Fibroblast of lung (primary cell): ENCODE measurements at regions not wholly inside any gene's neighbourhood (a gene's known extent, or its start where the extent isn't known, plus 50 kb on each side); places are given as distances from the start of the nearest gene placed in this dataset.

Experiments
- DNase-seq, 2 donors: peaks; one replicate each; pipeline versions ENCODE4 v3.0.0 to v3.0.0-alpha.2; 2010; ENCODE audit warnings: low read depth in 2 of 2
- H2AFZ ChIP-seq: 2 replicates; pipeline ENCODE4 v1.5.1; 2012; ENCODE audit warnings: low read length, control low read depth, inconsistent platforms
- H3K27ac ChIP-seq: 2 replicates; pipeline ENCODE4 v1.5.1; 2011; ENCODE audit warnings: low read length, control low read depth; ENCODE audit not compliant: insufficient read depth
- H3K27me3 ChIP-seq: 2 replicates; pipeline ENCODE4 v1.5.1; 2011; ENCODE audit warnings: mild to moderate bottlenecking, low read length; ENCODE audit not compliant: control insufficient read depth, insufficient read depth
- H3K36me3 ChIP-seq: 2 replicates; pipeline ENCODE4 v1.5.1; 2011; ENCODE audit warnings: low read length; ENCODE audit not compliant: control insufficient read depth, insufficient read depth
- H3K4me1 ChIP-seq: 2 replicates; pipeline ENCODE4 v1.5.1; 2011; ENCODE audit warnings: low read length; ENCODE audit not compliant: control insufficient read depth, insufficient read depth; ENCODE audit errors: extremely low read depth
- H3K4me2 ChIP-seq: 2 replicates; pipeline ENCODE4 v1.5.1; 2011; ENCODE audit warnings: low read length, control low read depth; ENCODE audit not compliant: insufficient read depth; ENCODE audit errors: extremely low read depth
- H3K4me3 ChIP-seq, 4 experiments: fragments of 200-600 bp in 1 of 4; sonication (generic) in 1 of 4; replicated peaks in 1 of 4; 2 replicates each; pipeline ENCODE4 v1.5.1; 2011 to 2016; ENCODE audit warnings: low read length in 4 of 4, low read depth in 3 of 4, mild to moderate bottlenecking in 3 of 4, control low read depth in 2 of 4, inconsistent platforms in 1 of 4, mixed read lengths in 1 of 4; ENCODE audit not compliant: insufficient read depth in 1 of 4; ENCODE audit errors: control extremely low read depth in 1 of 4
- H3K79me2 ChIP-seq: 2 replicates; pipeline ENCODE4 v1.5.1; 2012; ENCODE audit warnings: mild to moderate bottlenecking, low read length, inconsistent platforms; ENCODE audit not compliant: control insufficient read depth, insufficient read depth
- H3K9ac ChIP-seq: 2 replicates; pipeline ENCODE4 v1.5.1; 2011; ENCODE audit warnings: mild to moderate bottlenecking, low read length, control low read depth; ENCODE audit not compliant: insufficient read depth
- H3K9me3 ChIP-seq: 2 replicates; pipeline ENCODE4 v1.5.1; 2012; ENCODE audit warnings: low read depth, low read length; ENCODE audit not compliant: control insufficient read depth, insufficient read depth
- H4K20me1 ChIP-seq: 2 replicates; pipeline ENCODE4 v1.5.1; 2011; ENCODE audit warnings: low read length; ENCODE audit not compliant: control insufficient read depth, insufficient read depth; ENCODE audit errors: extremely low read depth
- CTCF ChIP-seq, 2 donors: IDR thresholded peaks in 1 of 2; conservative IDR thresholded peaks in 1 of 2; 1 replicate in 1 of 2; 2 replicates in 1 of 2; pipeline ENCODE4 v1.5.1; 2011 to 2012; ENCODE audit warnings: low read length in 2 of 2, control low read depth in 1 of 2, inconsistent platforms in 1 of 2, low read depth in 1 of 2, mild to moderate bottlenecking in 1 of 2
- EZH2 ChIP-seq: IDR thresholded peaks from 2 replicates; pipeline ENCODE4 v1.5.1; 2012; ENCODE audit warnings: low read length, control low read depth, mild to moderate bottlenecking; ENCODE audit errors: missing control alignments

- no peak for TF ChIP-seq CTCF (conservative IDR thresholded peaks at IDR 0.05 in 1 of 2, IDR thresholded peaks at IDR 0.05 in 1 of 2; ENCODE audit: low read depth in 1 of 2, low read length in 2 of 2)
- TF ChIP-seq EZH2 = no peak
- DNase-seq = no peak
- Histone ChIP-seq H3K4me1 (no peaks in the 10 kb centered on the region), H3K27me3 (no peaks in the 10 kb centered on the region), H3K4me2 (no peak overlapping the region), H3K79me2 (no peaks in the 10 kb centered on the region), H4K20me1 (no peaks in the 10 kb centered on the region), H2AFZ (no peak overlapping the region), H3K9me3 (no peaks in the 10 kb centered on the region), H3K9ac (no peak overlapping the region), H3K4me3 (no peak overlapping the region), H3K36me3 (no peaks in the 10 kb centered on the region), H3K27ac (no peak overlapping the region)
These were observed 348.5 kb upstream of the ADAMTS5 start for GRCh38 chr21:27315373-27315772.

GRCh38 chr21:27314131-27314530 lies 347.2 kb upstream of the ADAMTS5 start:
- no peak overlapping the region for H3K4me2 ChIP-seq
- H3K27ac ChIP-seq = no peak overlapping the region
- H2AFZ ChIP-seq = no peak overlapping the region
- H3K9me3 ChIP-seq = no peaks in the 10 kb centered on the region
- no peaks in the 10 kb centered on the region for H3K79me2 ChIP-seq
- DNase-seq = peak; percentile 7 to 32
- no peak overlapping the region for H3K4me3 ChIP-seq
- no peak overlapping the region for H3K9ac ChIP-seq
- no peaks in the 10 kb centered on the region for H3K4me1 ChIP-seq
- H4K20me1 ChIP-seq = no peaks in the 10 kb centered on the region
- no peaks in the 10 kb centered on the region for H3K36me3 ChIP-seq
- TF ChIP-seq CTCF (conservative IDR thresholded peaks at IDR 0.05 in 1 of 2, IDR thresholded peaks at IDR 0.05 in 1 of 2; ENCODE audit: low read depth in 1 of 2, low read length in 2 of 2) (no peak), EZH2 (no peak)
- no peaks in the 10 kb centered on the region for H3K27me3 ChIP-seq

- Histone ChIP-seq H2AFZ (no peak overlapping the region), H3K4me3 (no peak overlapping the region), H3K27me3 (no peaks in the 10 kb centered on the region), H3K9ac (no peak overlapping the region), H3K4me2 (no peak overlapping the region), H3K4me1 (no peaks in the 10 kb centered on the region), H3K36me3 (no peaks in the 10 kb centered on the region), H4K20me1 (no peaks in the 10 kb centered on the region), H3K9me3 (no peaks in the 10 kb centered on the region), H3K79me2 (no peaks in the 10 kb centered on the region), H3K27ac (no peak overlapping the region)
- peak in 1 of 2 donors; percentile 40 for DNase-seq
- TF ChIP-seq CTCF (conservative IDR thresholded peaks at IDR 0.05 in 1 of 2, IDR thresholded peaks at IDR 0.05 in 1 of 2; ENCODE audit: low read depth in 1 of 2, low read length in 2 of 2) = no peak
- TF ChIP-seq EZH2 = no peak
These were observed 340.2 kb upstream of the ADAMTS5 start for GRCh38 chr21:27306791-27307775.
